GM21515 (cell line): ENCODE measurements at regions not wholly inside any gene's neighbourhood (a gene's known extent, or its start where the extent isn't known, plus 50 kb on each side); places are given as distances from the start of the nearest gene placed in this dataset.

Source experiments
- ATAC-seq: cut with Tn5 transposase; IDR thresholded peaks from one replicate; pipeline ENCODE4 v1.9.1; 2021; ENCODE audit not compliant: unreplicated experiment

DNA sequence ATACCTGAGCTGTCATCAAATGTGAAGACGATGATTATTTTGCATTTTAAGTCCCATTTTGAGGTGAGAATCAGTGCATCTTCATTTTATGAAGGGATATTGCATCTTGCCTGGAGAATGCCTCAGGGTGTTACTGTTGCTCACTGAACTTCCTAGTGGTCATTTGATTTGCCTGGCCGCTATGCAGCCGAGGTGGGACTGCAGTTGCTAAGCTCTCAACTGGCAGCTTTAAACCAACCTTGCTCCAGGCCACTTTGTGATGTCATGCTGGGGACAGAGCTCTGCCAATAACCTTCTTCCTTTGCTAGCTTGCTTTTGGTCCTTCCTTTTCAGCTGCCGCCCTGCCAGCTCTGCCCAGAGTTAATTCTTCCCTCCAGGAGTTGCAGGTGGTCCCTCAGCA, 409.4 kb upstream of the B3GAT1 start:
- ATAC-seq: no peak

DNA sequence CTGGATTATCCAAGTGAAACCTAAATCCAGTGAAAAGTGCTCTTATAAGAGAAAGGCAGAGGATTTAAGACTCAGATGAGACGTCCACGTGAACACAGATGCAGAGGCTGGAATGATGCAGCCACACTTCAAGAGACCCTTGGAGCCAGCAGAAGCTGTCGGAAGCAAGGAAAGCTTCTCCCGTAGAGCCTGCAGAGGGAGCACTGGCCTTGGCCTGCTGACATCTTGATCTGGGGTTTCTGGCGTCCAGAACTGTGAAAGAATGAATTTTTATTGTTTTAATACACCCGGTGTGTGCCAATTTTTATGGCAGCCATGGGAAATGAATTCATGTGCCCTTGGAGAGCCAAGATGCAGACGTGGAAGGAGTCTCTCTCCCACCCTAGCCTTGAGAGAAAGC, 407.0 kb upstream of the B3GAT1 start:
- ATAC-seq: no peak

DNA sequence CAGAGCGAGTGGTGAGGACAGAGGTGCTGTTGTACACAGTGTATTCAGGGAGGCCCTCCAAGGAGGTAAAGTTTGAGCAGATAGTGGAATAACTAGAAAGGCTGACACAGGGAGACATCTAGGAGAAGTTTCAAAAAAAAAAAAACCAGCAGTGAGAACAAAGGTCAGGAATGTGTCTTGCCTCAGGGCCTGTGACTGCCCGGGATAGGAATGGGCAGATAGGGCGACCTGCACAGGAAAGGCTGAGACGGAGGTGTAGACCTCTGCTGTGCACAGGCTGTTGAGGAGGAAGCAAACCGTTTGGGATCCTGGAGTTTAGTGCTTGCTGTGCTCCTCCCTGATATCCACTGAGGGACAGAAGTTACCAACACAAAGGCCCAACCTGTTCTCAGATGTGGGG, 406.5 kb upstream of the B3GAT1 start:
- ATAC-seq: no peak

DNA sequence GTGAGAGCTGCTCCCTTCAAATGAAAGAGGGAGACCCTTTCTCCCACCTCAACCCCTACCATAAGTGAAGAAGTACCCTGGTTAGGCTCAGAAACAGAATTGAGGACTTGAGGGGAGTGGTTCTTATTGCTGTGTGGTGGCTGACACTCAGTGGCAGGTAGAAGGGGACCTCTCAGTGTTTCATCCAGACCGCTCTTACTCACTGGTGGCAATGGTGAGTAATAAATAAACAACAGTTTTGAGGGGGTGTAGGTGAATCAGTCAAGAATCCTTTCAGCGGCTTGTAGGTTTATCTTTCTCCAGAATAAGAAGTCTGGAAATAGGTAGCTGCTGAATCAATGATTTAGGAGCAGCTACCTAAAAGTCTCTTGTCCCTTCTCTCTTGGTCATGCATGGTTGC, 403.4 kb upstream of the B3GAT1 start:
- ATAC-seq: no peak

DNA sequence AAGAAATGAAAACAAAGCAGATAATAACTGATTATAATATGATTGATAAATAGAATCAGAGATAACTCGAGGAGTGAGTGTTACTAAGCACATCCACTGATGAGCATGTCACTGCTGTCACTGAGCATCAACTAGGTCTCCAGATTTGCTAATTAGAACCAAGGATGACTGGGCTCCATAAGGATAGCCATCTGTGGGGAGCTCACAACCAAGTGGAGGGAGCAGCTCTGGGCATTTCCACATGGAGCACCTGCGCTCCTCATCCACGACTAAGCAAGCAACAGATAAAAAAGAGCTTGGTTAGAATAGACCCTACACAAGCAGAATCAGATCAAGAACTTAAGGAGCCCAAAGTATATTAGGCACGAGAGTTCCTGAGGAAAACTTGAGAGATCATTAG, 396.0 kb upstream of the B3GAT1 start:
- no peak for ATAC-seq

DNA sequence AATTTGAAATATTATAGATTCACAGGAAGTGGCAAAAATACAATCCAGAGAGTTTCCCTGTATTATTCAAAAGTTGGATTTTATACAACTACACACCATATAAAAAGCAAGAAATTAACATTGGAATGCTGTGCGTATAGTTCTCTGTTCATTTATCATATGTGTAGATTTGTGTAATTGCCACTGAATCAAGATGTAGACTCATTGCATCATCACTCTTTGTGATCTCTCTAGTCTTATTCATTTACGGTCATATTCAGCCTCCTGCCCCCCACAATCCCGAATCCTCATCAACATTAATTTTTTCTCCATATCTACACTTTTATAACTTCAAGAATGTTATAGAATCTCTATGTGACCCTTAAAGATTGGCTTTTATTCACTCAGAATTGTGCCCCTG, 390.6 kb upstream of the B3GAT1 start:
- no peak for ATAC-seq

DNA sequence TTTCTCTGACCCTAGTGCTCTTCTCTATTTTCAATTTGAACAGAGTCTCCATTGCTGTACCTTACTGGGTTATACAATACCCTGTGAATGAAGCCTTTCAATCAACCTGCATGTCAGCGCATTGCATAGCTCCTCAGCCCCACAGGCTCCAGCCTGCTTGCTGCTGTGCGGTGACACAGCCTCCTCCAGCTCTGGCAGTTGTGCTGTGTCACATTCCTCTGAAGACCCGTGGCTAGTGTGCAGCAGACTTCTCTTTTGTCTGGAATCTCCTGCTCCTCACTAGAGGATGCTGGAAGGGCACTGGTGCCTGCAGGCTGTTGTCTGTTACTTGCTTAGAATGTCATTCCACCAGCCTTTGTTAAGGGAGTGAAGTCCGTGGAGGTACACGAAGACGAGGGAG, 390.1 kb upstream of the B3GAT1 start:
- no peak for ATAC-seq

DNA sequence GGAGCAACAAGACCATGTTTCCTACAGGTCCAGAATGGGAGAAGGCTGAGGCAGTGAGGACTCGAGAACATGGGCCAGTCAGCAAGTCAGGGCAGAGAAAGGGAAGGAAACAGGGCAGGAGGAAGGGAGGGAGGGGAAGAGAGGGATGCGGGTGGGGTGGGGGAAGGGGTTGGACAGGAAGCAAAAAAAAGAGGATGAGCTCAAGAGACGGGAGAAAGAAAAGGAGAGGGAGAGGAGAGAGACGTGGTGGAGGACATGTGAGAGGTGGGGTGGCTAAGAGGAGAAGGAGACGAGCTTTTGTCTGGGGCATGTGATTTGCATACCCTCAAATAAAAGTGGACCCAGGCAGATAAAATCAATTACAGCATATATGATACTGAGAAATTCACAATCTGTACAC, 389.5 kb upstream of the B3GAT1 start:
- no peak for ATAC-seq

DNA sequence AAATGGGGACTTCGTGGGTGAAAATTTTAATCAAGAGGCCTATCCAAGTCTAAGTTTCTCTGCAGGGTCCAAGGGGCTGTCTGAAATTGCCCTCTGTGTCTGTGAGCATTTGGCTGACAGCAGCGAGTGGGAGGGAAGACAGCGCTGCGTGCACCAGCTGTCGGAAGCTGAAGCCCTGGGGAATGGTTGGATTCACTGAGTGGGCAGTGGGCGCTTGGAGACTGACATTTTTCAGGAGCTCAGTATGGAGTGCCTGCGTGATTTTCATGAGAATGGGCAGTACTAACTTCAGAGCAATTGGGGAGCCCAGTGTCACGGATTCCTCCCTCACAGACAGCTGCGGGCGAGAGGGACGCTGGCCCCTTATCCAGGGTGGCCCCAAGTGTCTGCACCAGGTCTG, 388.8 kb upstream of the B3GAT1 start:
- no peak for ATAC-seq

DNA sequence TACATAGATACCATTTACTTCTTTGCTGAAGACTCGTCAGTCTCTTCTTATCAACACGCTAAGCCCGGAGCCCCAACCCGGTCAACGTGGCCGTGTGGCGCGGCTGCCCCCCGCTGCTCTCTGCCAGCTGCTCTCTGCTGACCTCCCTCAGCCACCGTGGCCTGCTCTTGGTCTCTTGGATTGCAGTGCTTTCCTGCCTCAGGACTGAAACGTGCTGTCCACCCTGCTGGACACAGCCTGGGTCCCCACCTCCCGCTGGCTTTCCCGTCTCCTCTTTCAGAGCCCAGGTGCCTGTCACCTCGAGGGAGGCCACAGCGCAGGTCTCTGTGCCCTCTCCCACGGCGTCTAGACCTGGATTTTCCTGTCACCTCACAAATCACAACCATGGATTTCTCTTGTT, 388.1 kb upstream of the B3GAT1 start:
- no peak for ATAC-seq

DNA sequence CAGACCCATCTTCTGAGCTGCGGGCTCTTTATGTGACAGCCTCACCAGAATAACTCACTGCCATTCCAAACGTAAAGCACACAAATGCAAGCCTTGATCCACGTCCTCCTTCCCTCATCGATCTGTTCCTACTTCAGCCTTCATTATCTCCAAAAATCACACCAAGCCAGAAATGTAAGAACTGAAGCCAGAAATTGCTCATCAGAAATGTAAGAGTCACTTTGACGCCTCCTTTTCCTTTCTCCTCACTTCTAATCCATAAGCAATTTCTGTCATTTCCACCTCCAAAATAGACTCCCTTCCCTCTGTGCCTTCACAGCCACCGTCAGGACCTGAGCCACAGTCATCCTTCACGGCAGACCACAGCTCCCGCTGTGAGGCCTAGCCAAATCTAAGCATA, 387.3 kb upstream of the B3GAT1 start:
- ATAC-seq: no peak

DNA sequence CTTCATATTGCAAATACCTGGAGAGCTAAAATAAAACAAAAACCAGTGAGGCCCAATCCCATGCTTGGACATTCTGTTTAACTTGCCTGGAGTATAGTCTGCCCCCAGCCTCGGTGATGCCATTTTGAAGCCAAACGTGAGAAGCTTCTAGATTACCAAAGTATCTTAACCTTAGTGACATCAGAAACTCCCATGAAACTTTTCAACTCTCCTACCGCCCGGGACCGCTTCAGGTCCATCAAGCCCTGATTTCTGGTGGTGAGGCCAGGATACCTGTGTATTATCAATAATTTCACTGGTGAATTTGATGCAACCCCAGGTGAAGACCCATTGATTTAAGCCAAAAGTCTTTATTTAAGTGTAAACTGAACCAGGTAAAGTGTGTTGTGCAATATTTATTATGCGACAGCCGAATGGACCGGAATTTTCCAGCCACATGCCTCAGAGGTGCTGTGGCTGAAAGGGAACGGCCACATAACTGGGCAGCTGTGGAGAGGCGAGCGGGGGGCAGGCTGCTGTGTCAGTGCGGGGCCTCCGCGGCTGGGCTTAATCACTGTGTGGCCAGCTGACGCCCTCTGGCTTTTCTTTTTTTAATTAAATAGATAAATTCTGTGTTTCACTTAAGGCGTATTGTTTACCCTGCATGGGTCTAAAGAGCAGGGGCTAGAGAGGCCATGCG, 385.5 kb upstream of the B3GAT1 start:
- no peak for ATAC-seq

DNA sequence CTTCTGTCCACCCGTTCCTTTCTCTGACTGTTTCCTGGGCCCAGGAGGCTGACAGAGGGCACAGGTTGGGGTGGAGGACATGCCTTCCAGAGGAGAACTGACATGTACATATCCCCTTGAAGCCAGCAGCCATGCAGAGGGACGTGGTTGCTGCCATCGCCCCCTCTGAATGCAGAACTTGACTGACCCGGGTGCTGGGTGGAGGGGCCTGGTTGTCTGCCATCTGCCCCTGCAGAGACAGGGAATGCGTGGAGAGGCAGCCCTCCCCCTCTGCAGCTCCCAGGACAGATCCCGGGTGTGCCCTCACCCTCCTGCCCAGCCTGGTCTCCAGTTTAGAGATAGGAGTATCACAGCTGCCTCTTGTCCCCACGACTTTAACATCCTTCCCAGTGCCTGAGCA, 383.0 kb upstream of the B3GAT1 start:
- ATAC-seq: no peak

DNA sequence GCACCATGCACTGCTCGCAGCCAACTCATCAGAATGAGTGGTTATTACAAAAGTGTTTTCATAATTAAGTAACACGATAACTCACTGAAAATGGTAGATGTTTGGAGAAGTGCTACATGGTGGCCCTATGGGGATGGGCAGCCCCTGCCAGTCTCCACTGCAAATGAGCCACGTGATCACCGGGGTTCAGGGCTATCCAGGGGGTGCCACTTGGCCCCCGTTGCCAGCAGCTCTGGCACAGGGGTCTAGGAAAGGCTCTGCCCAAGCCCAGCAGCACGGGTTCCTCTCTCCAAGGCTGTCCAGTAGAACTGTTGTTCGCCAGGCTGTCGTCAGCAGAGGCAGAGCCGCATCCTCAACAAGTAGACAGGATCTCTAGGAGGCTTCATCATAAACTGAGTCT, 382.1 kb upstream of the B3GAT1 start:
- no peak for ATAC-seq

DNA sequence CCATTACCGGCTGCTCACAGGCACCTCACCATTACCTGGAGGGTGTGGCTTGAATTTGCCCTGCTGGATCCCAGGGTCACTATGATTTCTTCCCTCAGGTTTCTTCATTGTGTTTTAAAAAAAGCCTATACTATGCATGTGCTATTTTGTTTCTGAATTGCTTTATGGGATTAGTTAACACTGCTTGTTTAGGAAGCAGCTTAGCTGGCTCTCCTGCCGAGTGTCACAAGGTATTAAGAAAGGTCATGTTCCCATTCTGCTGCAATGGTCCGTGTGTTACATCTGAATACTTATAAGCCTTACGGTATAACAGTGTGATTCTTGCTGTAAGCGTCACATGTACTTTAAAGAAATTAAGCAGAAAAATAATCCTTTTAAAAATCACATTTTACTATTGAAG, 380.6 kb upstream of the B3GAT1 start:
- ATAC-seq: no peak

DNA sequence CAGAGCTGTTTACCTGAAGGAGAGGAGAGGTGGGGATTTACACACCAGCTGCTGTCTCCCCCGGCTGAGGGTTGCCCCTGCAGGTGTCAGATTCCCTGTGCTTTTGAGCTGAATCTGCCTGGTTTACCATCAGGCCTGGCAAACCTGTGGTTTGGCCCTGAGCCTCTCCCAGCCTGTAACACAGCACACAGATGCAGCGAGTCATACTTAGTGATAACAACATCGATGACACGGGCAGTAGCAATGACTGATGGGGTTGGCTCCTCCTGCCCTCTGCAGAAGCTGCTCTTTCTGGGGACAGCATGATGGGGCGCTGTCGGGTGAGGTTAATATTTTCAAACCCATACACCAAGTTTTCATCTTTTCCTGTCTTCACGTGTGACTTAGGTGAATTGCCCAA, 380.0 kb upstream of the B3GAT1 start:
- no peak for ATAC-seq

DNA sequence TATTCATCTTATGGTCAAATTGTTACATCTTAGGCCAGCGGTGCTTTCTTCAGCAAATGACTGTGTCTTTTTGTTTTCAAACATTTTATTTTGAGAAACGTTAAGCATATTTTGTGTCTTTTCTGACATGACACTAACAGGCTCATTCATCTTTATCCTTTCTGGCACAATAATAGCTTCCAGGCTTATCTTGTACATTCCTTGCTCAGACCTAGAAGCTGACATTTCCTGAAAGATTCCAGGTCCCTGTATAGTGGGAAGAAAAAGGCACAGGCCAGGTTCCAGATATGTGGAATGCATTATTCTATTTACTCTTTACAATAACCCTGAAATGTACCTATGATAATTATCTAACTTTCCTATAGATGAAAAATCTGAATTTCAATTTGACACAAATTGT, 379.1 kb upstream of the B3GAT1 start:
- no peak for ATAC-seq

DNA sequence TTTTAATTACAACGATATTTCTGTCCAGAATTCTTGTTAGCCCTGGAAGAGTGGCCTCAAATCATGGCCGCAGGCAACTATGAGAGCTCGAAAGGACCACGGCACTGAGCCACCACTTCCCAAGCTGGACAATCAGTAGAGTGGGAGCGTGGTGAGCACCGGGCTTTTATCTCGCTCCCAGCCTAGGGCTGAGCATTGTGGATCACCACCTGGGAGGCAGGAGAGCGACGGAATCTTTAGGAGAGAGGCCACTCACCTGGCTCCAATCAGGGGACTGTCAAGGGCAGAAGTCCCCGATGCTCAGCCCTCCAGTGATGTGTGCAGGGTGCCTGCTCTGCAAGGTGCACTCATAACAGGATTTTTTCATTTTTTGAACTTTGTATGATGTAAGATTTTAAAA, 377.1 kb upstream of the B3GAT1 start:
- ATAC-seq: no peak

DNA sequence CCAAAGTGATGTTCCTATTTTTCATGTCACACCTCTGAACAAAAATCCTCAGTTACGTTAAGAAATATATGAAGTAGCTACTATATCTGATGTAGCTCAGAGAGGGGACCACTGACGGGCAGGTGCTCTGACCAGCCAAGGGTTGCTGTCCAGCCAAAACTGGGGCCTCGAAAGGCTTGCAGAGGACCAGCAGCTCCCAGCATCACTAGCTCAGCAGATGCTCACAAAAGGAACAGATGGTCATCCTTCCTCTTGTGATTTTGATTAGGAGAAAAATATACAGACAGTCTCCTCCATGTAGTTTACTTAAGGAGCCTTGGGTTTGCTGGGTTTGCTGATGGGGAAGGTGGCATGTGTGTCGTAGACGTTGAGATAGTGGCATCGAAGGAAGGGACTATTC, 374.6 kb upstream of the B3GAT1 start:
- no peak for ATAC-seq

DNA sequence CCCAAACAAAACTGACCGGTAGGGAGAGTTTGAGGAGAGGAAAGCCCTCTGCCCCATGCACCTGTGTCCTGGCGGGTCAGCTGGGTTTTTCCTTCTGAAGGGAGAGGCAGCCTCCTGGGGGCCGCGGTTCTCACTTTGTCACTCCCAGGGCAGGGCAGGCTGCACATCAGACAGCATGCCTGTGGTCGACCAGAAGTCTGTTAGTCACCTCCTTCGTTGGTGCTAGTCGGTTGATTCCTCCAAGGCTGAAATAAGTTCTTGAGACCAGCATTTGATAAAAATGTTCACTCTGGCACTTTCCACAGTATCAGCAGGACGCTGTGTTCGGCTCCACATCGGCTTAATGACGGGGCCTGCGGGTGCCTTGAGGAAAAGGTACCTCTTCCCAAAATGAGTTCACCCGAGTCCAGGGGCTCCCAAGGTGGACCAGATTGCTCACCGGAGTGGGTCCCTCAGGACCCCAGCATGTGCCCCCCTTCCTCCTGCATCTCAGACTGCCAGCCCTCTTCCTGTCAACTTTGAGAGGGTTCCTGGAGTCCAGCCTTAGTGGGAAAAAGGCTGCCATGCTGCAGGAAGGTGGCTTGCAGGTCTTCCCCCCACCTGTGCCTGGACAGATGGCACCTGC, 373.7 kb upstream of the B3GAT1 start:
- ATAC-seq: no peak

DNA sequence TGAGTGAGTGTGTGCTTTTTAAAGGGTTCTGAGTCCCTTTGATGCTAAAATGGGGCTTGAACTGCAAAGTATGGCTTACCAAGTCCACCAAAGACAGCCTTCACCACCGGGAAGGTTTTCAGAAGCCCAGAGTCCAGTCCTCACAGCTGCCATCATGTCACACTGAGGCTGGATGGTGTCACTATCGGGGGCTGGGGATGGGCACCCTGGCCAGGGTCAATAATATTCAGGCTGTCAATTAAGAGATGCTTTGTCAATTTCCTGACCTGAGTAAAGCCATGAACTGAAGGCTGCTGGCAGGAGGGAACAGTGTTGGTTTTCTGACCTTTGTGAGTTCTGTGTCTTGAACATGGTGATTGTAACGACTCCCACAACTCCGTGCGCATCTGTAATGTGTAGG, 373.0 kb upstream of the B3GAT1 start:
- ATAC-seq: no peak

DNA sequence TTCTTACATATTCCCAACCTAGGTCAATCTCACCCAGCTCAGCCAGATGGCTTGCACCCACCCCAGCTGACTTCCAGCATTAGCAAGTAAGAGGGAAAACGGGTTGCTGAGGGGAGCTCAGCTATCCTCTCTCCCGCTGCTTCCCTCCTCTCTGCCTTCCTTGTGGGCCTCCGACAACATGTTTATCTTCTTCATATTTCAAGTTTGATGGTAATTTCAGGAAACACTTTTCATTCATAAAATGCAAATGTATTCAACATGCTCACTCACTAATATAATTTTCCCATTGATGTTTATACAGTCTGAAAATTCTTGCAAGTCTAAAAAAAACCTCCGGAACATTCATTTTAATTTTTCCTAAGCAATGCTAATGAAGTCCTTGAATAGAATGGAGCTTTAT, 372.5 kb upstream of the B3GAT1 start:
- no peak for ATAC-seq

DNA sequence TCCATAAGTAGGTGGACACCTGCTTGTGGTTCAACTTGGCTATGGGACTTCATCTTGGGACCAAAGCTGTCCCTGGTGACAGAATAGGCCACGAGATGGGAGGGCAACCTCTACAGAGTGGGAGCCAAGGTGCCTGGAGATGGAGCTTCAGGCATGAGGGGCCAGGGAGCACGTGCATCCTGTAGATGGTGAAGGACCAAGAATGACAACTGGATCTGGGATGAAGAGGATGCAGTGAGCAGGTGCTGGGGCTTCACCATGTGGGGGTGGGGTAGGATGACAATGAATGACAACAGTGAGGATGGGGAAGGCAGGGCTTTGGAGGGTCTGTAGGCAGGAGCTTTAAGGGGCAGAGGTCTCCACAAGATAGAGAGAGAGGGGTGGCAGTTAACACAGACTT, 372.0 kb upstream of the B3GAT1 start:
- ATAC-seq: no peak
